SK-N-MC (cell line): ENCODE measurements at regions not wholly inside any gene's neighbourhood (a gene's known extent, or its start where the extent isn't known, plus 50 kb on each side); places are given as distances from the start of the nearest gene placed in this dataset.
"Not testable (repeated sequence)": the region's sequence is repeated elsewhere in the genome, so short reads cannot be mapped to it uniquely, and the experiment has no call there.

ENCODE experiments used
- EZH2 ChIP-seq: fragments of 200-600 bp; sonication (generic); IDR thresholded peaks from one replicate; pipeline ENCODE4 v1.6.1; 2017; ENCODE audit warnings: antibody characterized with exemption
- FOXP2 ChIP-seq: optimal IDR thresholded peaks from 2 replicates; pipeline ENCODE3; 2011; ENCODE audit warnings: mild to moderate bottlenecking, moderate library complexity; ENCODE audit not compliant: insufficient read depth; ENCODE audit errors: extremely low read length, control extremely low read depth
- POLR2AphosphoS5 ChIP-seq: IDR thresholded peaks from 2 replicates; pipeline ENCODE4 v1.6.1; 2012; ENCODE audit warnings: mild to moderate bottlenecking, low read depth, low read length, borderline replicate concordance

DNA sequence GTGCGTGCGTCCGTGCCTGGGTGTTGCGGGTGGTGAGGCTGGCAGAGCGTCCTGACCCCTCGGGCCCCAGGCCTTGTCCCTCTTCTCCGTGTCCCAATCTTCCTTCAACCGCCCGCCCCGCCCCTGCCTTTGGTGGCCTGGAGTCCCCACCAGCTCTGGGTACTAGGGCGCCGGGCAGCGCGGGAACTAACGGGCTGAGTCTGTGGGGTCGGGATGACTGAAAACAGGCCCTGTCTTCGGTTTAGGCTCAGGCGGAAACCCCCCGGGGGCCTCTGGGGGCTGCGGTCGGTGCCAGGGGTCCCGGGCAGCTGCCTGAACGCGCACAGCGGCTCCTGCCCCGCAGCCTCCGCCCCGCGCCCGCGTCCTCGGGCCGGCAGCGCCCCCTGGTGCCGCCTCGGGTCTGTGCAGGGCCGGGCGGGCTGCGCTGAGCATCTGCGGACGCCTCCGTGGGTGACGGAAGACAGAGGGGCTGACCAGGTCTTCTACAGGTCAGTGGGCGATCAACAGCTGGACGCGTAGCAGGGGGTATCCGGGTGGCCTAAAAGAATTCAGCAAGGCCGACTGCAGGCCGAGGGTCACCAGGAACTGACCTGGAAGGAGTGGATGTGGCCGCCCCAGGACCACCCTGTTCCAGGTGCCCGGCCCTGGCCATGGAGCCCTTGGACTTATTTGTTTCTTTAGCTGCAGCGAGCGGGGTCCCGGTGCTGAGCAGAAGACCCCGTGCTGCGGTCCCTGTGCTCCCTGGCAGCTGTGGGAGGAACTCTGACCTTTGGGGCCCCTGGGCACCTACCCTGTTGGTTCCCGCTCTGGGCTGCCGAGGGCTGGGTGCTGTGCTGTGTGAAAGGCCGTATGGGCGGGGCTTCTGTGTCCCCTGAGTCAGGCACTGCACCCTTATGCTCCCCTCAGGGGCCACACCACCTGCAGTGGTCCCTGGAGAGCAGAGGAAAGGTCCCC is 130.2 kb upstream of the LPCAT1 start:
- not testable (repeated sequence) for TF ChIP-seq POLR2AphosphoS5, EZH2, FOXP2
